ENCODE measurements at regions not wholly inside any gene's neighbourhood (a gene's known extent, or its start where the extent isn't known, plus 50 kb on each side); places are given as distances from the start of the nearest gene placed in this dataset.

- Histone ChIP-seq H3K4ac (replicated peaks; ENCODE audit: insufficient read length, low read depth, low read length) (peak overlapping the region; percentile 53), H4K5ac (ENCODE audit: insufficient read length, low read depth, low read length) (no peak overlapping the region), H2BK20ac (ENCODE audit: low read length) (no peak overlapping the region), H3K27me3 (replicated peaks in 1 of 4; ENCODE audit: control insufficient read depth in 3 of 4, extremely low read depth in 1 of 4, insufficient read depth in 3 of 4, low read length in 3 of 4) (no peaks in the 10 kb centered on the region), H3K18ac (ENCODE audit: extremely low read depth, low read length) (no peak overlapping the region), H3K9me3 (ENCODE audit: insufficient read depth in 2 of 2, low read depth in 1 of 2, low read length in 1 of 2) (no peaks in the 10 kb centered on the region), H3K4me2 (ENCODE audit: insufficient read depth in 1 of 2, low read depth in 2 of 2, low read length in 2 of 2) (no peak overlapping the region), H2BK12ac (ENCODE audit: low read depth, low read length) (no peak overlapping the region), H3K14ac (ENCODE audit: insufficient read length) (no peak overlapping the region), H4K8ac (ENCODE audit: extremely low read depth, insufficient read depth, low read length) (no peak overlapping the region), H3K23ac (ENCODE audit: insufficient read length) (no peak overlapping the region), H3K56ac (replicated peaks; ENCODE audit: insufficient read length, low read depth, low read length) (no peak overlapping the region), H3K4me3 (ENCODE audit: extremely low read depth in 1 of 4, insufficient read depth in 2 of 4, low read depth in 3 of 4, low read length in 4 of 4) (no peak overlapping the region), H2BK15ac (ENCODE audit: low read length) (no peak overlapping the region), H4K20me1 (replicated peaks in 1 of 2; ENCODE audit: control insufficient read depth in 1 of 2, insufficient read depth in 2 of 2, low read length in 2 of 2) (no peaks in the 10 kb centered on the region), H2AK5ac (ENCODE audit: low read depth, low read length) (no peak overlapping the region), H2BK5ac (ENCODE audit: low read depth, low read length) (no peak overlapping the region), H3K4me1 (replicated peaks in 1 of 4; ENCODE audit: control insufficient read depth in 3 of 4, insufficient read depth in 4 of 4, low read length in 3 of 4) (no peaks in the 10 kb centered on the region), H3K27ac (ENCODE audit: low read depth, low read length) (no peak overlapping the region), H2AFZ (ENCODE audit: low read length) (no peak overlapping the region), H3K36me3 (ENCODE audit: control insufficient read depth in 2 of 4, insufficient read depth in 4 of 4, low read length in 3 of 4) (no peaks in the 10 kb centered on the region), H3K79me1 (ENCODE audit: low read depth, low read length) (no peaks in the 10 kb centered on the region), H3K23me2 (ENCODE audit: low read depth, low read length) (no peaks in the 10 kb centered on the region), H3K79me2 (ENCODE audit: control insufficient read depth in 1 of 2, insufficient read depth in 2 of 2, low read length in 2 of 2) (no peaks in the 10 kb centered on the region), H4K91ac (replicated peaks; ENCODE audit: insufficient read length, low read length) (no peak overlapping the region), H2BK120ac (replicated peaks; ENCODE audit: low read depth, low read length) (no peak overlapping the region), H3K9ac (replicated peaks in 1 of 4; ENCODE audit: extremely low read depth in 1 of 4, low read depth in 3 of 4, low read length in 3 of 4) (no peak overlapping the region)
- POLR2A ChIA-PET (ENCODE audit: partially characterized antibody): no interaction called here
- FAIRE-seq (no peak), DNase-seq (ENCODE audit: low read depth in 1 of 2, low spot score in 2 of 2) (no peak)
- CTCF ChIA-PET (ENCODE audit: partially characterized antibody): interaction anchor here (0.5 to 1.0 kb wide), 3 partner anchors 12 to 296 kb away, joined by 3 read pairs; no protein-coding TSS in a partner anchor
- no peak for TF ChIP-seq NRF1 (IDR thresholded peaks at IDR 0.05; ENCODE audit: low read depth, low read length)
- TF ChIP-seq RNF2 (IDR thresholded peaks at IDR 0.05; ENCODE audit: borderline replicate concordance, low read depth, low read length, missing control alignments, poor library complexity, severe bottlenecking): no peak
- TF ChIP-seq PHF8 (conservative IDR thresholded peaks at IDR 0.05; ENCODE audit: low read depth, low read length): no peak
- TF ChIP-seq CHD2 (IDR thresholded peaks at IDR 0.05; ENCODE audit: low read length): no peak
- TF ChIP-seq RXRA (IDR thresholded peaks at IDR 0.05; ENCODE audit: insufficient read depth, low read depth, low read length): no peak
- no peak for TF ChIP-seq FOSL1 (IDR thresholded peaks at IDR 0.05; ENCODE audit: insufficient read depth, low read depth, low read length)
- no peak for TF ChIP-seq POU5F1 (IDR thresholded peaks at IDR 0.05; ENCODE audit: low read depth, low read length)
- no peak for TF ChIP-seq ATF3 (IDR thresholded peaks at IDR 0.05; ENCODE audit: insufficient read depth, low read depth, low read length)
- no peak for TF ChIP-seq TAF7 (optimal IDR thresholded peaks at IDR 0.05; ENCODE audit: borderline replicate concordance, low read depth, low read length)
- no peak for TF ChIP-seq CBX8 (IDR thresholded peaks at IDR 0.05; ENCODE audit: borderline replicate concordance, low read depth, low read length)
- no peak for TF ChIP-seq SAP30 (IDR thresholded peaks at IDR 0.05; ENCODE audit: insufficient read depth, insufficient replicate concordance, low read length)
- TF ChIP-seq RFX5 (IDR thresholded peaks at IDR 0.05; ENCODE audit: borderline replicate concordance, low read depth, low read length): no peak
- 95% methylated on average over 1 of the region's 1 CpG; no CpG with 5 or more reads in 1 of the 2 experiments for WGBS, 2 experiments (ENCODE audit: extremely low coverage in 1 of 2, insufficient coverage in 1 of 2, insufficient read length in 1 of 2, insufficient replicate concordance in 2 of 2, low coverage in 1 of 2, low lambda C conversion rate in 2 of 2, missing lambda C conversion rate in 1 of 2)
Observed at GRCh38 chr2:175698061-175698460, 304.0 kb downstream of the LNPK start.

All from H1 (cell line).